Adrenal gland (tissue), 5 donors: ENCODE measurements at regions not wholly inside any gene's neighbourhood (a gene's known extent, or its start where the extent isn't known, plus 50 kb on each side); places are given as distances from the start of the nearest gene placed in this dataset.

Experiments
- POLR2A ChIP-seq, 2 donors: fragments of 450-650 bp; IDR thresholded peaks; one replicate each; pipeline ENCODE4 v1.6.1; 2017; ENCODE audit warnings: antibody characterized with exemption in 2 of 2, mild to moderate bottlenecking in 2 of 2, moderate library complexity in 1 of 2
- TF ChIP-seq, protein P1 (sequence below), 6 experiments: fragments of 450-650 bp in 4 of 6; fragments of 200-600 bp in 2 of 6; sonication (generic) in 1 of 6; IDR thresholded peaks; 1 replicate in 5 of 6; 2 replicates in 1 of 6; pipeline versions ENCODE4 v1.5.1 to v1.8.0; 2016 to 2021; ENCODE audit warnings: antibody characterized with exemption in 6 of 6, mild to moderate bottlenecking in 2 of 6, moderate library complexity in 1 of 6
- donor health status: DM: no; HTN: no; CAD: no.

DNA sequence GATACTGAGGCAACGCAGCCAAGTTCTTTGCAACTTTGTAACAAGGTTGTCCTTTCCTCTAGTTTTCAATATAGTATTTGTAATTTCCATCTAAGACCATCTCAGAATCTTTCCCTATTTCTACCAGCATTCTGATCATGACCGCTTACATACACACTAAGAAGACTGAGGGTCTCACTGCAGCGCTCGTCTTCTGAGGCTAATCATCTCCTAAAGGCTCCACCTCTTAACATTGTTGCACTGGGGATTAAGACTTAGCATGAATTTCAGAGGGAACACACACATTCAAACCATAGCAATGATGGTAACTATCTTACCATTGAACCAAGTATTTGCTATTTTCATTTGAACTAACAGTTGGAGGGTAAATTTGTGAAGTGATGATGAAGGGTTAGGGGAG lies 463.3 kb upstream of the CCDC54 start:
- TF ChIP-seq, protein P1, sequence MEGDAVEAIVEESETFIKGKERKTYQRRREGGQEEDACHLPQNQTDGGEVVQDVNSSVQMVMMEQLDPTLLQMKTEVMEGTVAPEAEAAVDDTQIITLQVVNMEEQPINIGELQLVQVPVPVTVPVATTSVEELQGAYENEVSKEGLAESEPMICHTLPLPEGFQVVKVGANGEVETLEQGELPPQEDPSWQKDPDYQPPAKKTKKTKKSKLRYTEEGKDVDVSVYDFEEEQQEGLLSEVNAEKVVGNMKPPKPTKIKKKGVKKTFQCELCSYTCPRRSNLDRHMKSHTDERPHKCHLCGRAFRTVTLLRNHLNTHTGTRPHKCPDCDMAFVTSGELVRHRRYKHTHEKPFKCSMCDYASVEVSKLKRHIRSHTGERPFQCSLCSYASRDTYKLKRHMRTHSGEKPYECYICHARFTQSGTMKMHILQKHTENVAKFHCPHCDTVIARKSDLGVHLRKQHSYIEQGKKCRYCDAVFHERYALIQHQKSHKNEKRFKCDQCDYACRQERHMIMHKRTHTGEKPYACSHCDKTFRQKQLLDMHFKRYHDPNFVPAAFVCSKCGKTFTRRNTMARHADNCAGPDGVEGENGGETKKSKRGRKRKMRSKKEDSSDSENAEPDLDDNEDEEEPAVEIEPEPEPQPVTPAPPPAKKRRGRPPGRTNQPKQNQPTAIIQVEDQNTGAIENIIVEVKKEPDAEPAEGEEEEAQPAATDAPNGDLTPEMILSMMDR (IDR thresholded peaks at IDR 0.05): no peak
- TF ChIP-seq POLR2A (IDR thresholded peaks at IDR 0.05): no peak
